LNCAP (cell line): ENCODE measurements at regions not wholly inside any gene's neighbourhood (a gene's known extent, or its start where the extent isn't known, plus 50 kb on each side); places are given as distances from the start of the nearest gene placed in this dataset.

Experiments used
- CTCF ChIP-seq: fragments of 450-650 bp; IDR thresholded peaks from 2 replicates; pipeline ENCODE4 v1.5.1; 2017; ENCODE audit warnings: mild to moderate bottlenecking

- no peak for TF ChIP-seq CTCF
Observed at GRCh38 chr1:170840371-170840770, 95.0 kb upstream of the MROH9 start.

GRCh38 chr1:170853302-170853701 lies 82.0 kb upstream of the MROH9 start:
- no peak for TF ChIP-seq CTCF

- TF ChIP-seq CTCF = no peak
Observed at GRCh38 chr1:170853867-170854266, 81.5 kb upstream of the MROH9 start.

GRCh38 chr1:170854677-170855076 lies 80.7 kb upstream of the MROH9 start:
- TF ChIP-seq CTCF = no peak

- no peak for TF ChIP-seq CTCF
Observed at GRCh38 chr1:170856455-170856854, 78.9 kb upstream of the MROH9 start.

- no peak for TF ChIP-seq CTCF
Observed at GRCh38 chr1:170857955-170858354, 77.4 kb upstream of the MROH9 start.

GRCh38 chr1:170863621-170864020 lies 71.7 kb upstream of the MROH9 start:
- TF ChIP-seq CTCF = no peak

- no peak for TF ChIP-seq CTCF
Observed at GRCh38 chr1:170864238-170864637, 71.1 kb upstream of the MROH9 start.
